Activated B cell treated with CpG ODN at 0.5 μM for 24 hours (primary cell): ENCODE measurements at regions not wholly inside any gene's neighbourhood (a gene's known extent, or its start where the extent isn't known, plus 50 kb on each side); places are given as distances from the start of the nearest gene placed in this dataset.
"Not testable (repeated sequence)": the region's sequence is repeated elsewhere in the genome, so short reads cannot be mapped to it uniquely, and the experiment has no call there.

ENCODE experiments used
- ATAC-seq: fragments of 200-7000 bp; cut with Tn5 transposase; one replicate; pipeline ENCODE4 v1.10.0; 2021; ENCODE audit warnings: low read depth, mild to moderate bottlenecking, moderate library complexity
- CTCF ChIA-PET: fragments of 350-600 bp; sonication (Branson Sonifier 250); formaldehyde crosslinking; loops from one replicate; lab custom pipeline; 2021; ENCODE audit warnings: antibody characterized with exemption; lab: Charles Lee
- POLR2A ChIA-PET: fragments of 350-600 bp; sonication (Branson Sonifier 250); formaldehyde crosslinking; loops from one replicate; lab custom pipeline; 2021; ENCODE audit warnings: antibody characterized with exemption; lab: Charles Lee
- DNase-seq: peaks from one replicate; pipeline ENCODE4 v3.0.0; 2022
- H3K27ac Mint-ChIP-seq: one replicate; pipeline ENCODE4 v1.8.0; 2020; ENCODE audit warnings: mixed read lengths
- H3K27me3 Mint-ChIP-seq: one replicate; pipeline ENCODE4 v1.8.0; 2021; ENCODE audit warnings: mixed read lengths
- H3K36me3 Mint-ChIP-seq: one replicate; pipeline ENCODE4 v1.8.0; 2021; ENCODE audit warnings: low read depth, mixed read lengths
- H3K4me1 Mint-ChIP-seq: one replicate; pipeline ENCODE4 v1.8.0; 2021; ENCODE audit warnings: mixed read lengths
- H3K4me3 Mint-ChIP-seq: one replicate; pipeline ENCODE4 v1.8.0; 2020; ENCODE audit warnings: mild to moderate bottlenecking, mixed read lengths
- H3K9me3 Mint-ChIP-seq: one replicate; pipeline ENCODE4 v1.8.0; 2020; ENCODE audit warnings: mixed read lengths
- CTCF ChIP-seq: fragments of 200-600 bp; IDR thresholded peaks from one replicate; pipeline ENCODE4 v1.8.0; 2022; ENCODE audit warnings: antibody characterized with exemption, mild to moderate bottlenecking
- intact Hi-C: fragments of 100-400 bp; cut with micrococcal nuclease; formaldehyde crosslinking; loops from one replicate; pipeline ENCODE4 v1.15.1; 2024

- no peaks in the 10 kb centered on the region for H3K36me3 Mint-ChIP-seq
- H3K4me3 Mint-ChIP-seq: no peak overlapping the region
- POLR2A ChIA-PET: no interaction called here
- H3K27ac Mint-ChIP-seq: no peak overlapping the region
- no peaks in the 10 kb centered on the region for H3K4me1 Mint-ChIP-seq
- intact Hi-C loops: no loop called here
- ATAC-seq (no peak), DNase-seq (no peak)
- CTCF ChIA-PET: no interaction called here
- H3K9me3 Mint-ChIP-seq: no peaks in the 10 kb centered on the region
- no peaks in the 10 kb centered on the region for H3K27me3 Mint-ChIP-seq
- no peak for TF ChIP-seq CTCF
These were observed 604.3 kb upstream of the AMELY start for GRCh38 chrY:7515812-7516211.

- DNase-seq (no peak), ATAC-seq (no peak)
- H3K4me3 Mint-ChIP-seq: no peak overlapping the region
- intact Hi-C loops: no loop called here
- H3K27me3 Mint-ChIP-seq: no peaks in the 10 kb centered on the region
- no peaks in the 10 kb centered on the region for H3K36me3 Mint-ChIP-seq
- H3K4me1 Mint-ChIP-seq: no peaks in the 10 kb centered on the region
- POLR2A ChIA-PET: no interaction called here
- no peak for TF ChIP-seq CTCF
- peaks cover 3% of the 10 kb centered on the region for H3K9me3 Mint-ChIP-seq
- no peak overlapping the region for H3K27ac Mint-ChIP-seq
- CTCF ChIA-PET: no interaction called here
These were observed 591.3 kb upstream of the AMELY start for GRCh38 chrY:7502896-7503295.

GRCh38 chrY:7501236-7501635 is 589.7 kb upstream of the AMELY start:
- ChIA-PET POLR2A (no interaction called here), CTCF (no interaction called here)
- intact Hi-C loops: no loop called here
- ATAC-seq (no peak), DNase-seq (no peak)
- TF ChIP-seq CTCF: no peak
- no peak overlapping the region for H3K27ac Mint-ChIP-seq
- H3K36me3 Mint-ChIP-seq: no peaks in the 10 kb centered on the region
- H3K27me3 Mint-ChIP-seq: no peaks in the 10 kb centered on the region
- H3K9me3 Mint-ChIP-seq: peaks cover 3% of the 10 kb centered on the region
- no peaks in the 10 kb centered on the region for H3K4me1 Mint-ChIP-seq
- no peak overlapping the region for H3K4me3 Mint-ChIP-seq

GRCh38 chrY:7496001-7496400 is 584.4 kb upstream of the AMELY start:
- Mint-ChIP-seq H3K27ac (no peak overlapping the region), H3K4me1 (no peaks in the 10 kb centered on the region), H3K36me3 (no peaks in the 10 kb centered on the region), H3K9me3 (no peaks in the 10 kb centered on the region), H3K27me3 (no peaks in the 10 kb centered on the region), H3K4me3 (no peak overlapping the region)
- no peak for TF ChIP-seq CTCF
- ChIA-PET POLR2A (no interaction called here), CTCF (no interaction called here)
- ATAC-seq (no peak), DNase-seq (no peak)
- intact Hi-C loops: no loop called here

- ATAC-seq, H3K36me3 Mint-ChIP-seq, DNase-seq, H3K9me3 Mint-ChIP-seq, H3K27ac Mint-ChIP-seq, intact Hi-C loops, CTCF ChIA-PET, H3K4me1 Mint-ChIP-seq, POLR2A ChIA-PET, H3K27me3 Mint-ChIP-seq, H3K4me3 Mint-ChIP-seq: not testable (repeated sequence)
These were observed 573.1 kb upstream of the AMELY start for GRCh38 chrY:7484455-7485285.
